ENCODE measurements at regions not wholly inside any gene's neighbourhood (a gene's known extent, or its start where the extent isn't known, plus 50 kb on each side); places are given as distances from the start of the nearest gene placed in this dataset.
A peak's percentile ranks its signal among the peaks of the same experiment; 100 is the strongest.
"Not testable (repeated sequence)": the region's sequence is repeated elsewhere in the genome, so short reads cannot be mapped to it uniquely, and the experiment has no call there.

DNA sequence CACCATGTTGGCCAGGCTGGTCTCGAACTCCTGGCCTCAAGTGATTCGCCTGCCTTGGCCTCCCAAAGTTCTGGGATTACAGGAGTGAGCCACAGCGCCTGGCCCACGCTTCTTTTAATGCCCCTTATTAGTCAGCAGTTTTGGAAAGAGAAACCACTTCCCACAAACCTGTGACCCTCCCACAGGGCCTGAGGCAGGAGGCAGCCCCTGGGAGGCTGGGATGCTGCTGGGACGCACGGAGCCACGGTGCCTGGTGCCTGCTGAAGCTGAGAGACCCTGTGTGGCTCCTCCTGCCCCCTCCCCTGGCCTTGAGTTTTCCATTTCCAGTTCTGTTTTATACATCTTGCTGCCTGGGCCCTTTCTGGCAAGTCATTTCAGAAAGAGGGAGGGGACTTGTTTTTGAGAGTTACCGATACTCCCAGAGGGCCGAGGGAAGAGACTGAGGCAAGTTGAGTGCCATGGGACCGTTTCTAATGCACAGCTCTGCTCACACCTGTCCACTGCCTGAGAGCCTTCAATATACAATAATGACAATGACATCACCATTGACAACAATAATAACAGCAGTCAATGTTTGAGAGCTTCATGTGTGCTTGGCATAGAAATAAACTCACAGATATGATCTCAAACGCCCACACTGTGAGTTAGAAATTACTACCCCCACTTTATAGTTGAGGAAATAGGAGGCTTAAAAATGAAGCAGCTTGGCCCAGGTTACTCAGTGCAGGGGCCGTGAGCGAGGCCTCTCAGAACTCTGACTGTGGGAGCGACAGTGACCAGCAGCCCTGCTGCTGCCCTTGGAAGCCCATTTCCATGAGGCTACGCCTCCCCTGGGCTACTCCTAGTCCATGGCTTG is 78.1 kb upstream of the YWHAQ start:
- no peak for DNase-seq

DNA sequence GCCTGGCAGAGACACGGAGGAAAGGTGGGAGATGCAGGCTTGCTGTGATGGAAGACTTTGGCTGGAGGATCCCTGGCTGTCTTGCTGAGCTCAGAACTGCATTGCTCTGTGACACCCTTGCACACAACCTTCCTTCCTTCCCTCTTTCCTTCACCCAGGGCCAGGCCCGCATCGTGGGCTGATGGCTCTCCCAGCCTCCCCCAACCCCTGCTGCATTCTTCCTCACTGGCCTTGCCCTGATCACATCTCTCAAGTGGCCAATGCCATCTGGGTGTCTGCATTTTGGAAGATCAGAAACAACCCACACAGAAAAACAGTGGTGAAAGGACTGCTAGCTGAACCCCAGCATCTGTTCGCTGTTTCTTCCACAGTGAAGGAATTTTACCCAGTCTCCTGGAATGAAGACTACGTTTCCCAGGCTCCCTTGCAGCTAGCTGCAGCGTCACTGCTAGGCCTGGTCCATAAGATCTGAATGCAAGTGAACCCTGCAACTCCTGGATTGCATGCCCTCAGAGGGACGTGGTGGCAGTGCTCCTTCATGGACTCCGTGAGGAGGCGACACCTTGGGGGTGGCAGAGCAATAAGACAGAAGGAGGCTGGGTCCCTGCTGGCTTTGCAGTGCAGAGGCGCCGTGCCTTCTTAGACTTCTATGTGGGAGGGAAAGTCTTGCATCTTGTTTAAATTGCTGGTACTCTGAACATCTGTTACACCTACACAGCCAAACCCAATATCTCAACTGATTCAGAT is 78.9 kb upstream of the YWHAQ start:
- no peak for DNase-seq

DNA sequence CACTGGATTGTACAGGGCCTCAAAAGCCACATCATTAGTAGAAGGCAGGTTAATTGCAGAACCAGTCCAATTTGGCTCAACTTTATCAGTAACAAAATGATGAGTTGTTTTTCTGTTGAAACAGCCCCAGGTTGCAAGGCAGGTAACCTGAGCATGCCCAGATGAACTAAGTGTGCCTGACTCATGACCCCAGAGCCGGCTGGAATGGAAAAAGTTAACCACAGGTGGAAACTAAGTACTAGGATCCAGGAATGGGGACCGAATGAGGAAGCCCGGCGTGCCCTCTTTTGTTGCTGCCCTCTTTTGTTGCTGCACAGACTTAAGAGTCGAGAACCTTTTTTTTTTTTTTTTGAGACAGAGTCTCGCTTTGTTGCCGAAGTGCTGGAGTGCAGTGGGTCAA is 79.5 kb upstream of the YWHAQ start:
- no peak for DNase-seq

DNA sequence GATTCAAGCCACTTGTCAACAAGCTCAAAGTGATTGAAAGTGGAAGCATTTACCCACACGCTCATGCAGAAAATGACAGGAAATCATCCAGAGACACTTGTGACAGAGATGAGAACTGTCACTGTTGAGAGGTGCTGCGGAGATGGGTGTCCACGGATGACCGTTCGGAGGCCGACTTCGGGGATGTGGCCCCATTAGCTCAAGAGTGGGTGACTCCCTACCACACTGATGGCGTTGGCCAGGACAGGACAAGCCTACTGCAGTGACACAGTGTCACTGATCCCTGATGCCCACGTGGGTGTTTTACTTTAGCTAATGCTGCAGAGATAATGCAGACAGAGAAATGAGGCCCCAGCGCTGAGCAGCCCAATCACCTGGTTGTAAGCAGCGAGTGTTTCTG is 81.5 kb upstream of the YWHAQ start:
- no peak for DNase-seq

DNA sequence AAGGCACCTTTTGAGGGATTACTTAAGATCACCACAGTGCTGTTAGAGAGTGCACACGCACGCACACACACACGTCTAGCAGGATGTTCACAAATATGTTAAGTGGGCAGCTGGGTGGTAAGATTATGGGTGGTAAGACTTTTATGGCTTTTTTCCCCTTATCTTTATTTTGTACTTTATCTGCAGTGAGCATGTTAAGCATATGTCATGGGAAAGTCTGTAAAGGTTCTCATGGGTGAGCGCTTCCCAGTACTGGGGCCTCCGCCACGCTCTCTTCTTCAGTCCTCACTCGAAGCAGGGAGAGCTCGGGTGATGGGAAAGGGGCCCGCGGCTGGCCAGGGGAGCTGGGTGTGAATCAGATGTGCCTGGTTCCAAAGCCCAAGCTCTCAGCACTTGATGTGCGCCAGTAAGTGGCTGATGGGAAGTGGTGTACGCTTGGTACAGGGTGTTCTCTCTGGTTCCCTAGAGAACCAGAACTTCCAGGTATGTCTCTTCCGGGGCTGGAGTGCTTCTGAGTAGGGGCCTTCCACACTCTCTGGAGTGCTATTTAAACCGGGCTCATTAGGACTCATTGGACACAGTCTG is 83.9 kb upstream of the YWHAQ start:
- no peak for DNase-seq

DNA sequence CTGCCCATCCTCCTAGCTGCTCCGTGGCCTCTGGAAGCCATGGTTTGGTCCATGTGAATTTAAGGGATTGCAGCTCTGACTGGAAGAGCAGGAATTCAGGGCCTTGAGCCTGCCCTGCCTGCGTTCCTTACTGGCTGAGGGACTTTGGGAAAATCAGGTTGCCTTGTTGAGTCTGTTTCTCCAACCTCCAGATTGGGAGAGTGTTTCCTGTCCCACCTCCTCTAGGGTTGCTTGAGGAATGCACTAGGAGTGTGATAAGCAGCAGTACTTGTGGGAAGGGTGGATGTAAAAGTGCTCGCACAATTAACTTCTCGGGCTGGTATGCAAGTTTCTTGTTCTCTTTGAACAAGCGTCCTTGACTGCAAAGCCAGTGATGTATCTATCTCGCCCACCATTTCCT is 84.4 kb upstream of the YWHAQ start:
- DNase-seq, result no peak

DNA sequence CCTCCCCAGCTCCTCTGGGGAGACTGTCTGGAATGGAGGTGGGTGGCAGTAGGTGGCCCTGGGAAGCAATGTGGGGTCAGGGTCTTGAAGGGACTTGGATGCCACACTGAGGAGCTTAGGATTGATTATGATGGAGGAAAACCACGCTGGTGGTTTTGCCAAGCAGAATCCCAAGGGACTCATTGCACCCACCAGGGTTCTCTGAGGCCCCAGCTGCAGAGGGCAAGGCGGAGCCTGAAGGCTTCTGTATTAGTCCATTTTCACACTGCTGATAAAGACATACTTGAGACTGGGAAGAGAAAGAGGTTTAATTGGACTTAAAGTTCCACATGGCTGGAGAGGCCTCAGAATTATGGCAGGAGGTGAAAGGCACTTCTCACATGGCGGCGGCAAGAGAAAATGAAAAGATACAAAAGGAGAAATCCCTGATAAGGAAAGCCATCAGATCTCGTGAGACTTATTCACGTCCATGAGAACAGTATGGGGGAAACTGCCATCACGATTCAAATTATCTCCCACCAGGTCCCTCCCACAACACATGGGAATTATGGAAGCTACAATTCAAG is 87.2 kb upstream of the YWHAQ start:
- DNase-seq, result no peak

DNA sequence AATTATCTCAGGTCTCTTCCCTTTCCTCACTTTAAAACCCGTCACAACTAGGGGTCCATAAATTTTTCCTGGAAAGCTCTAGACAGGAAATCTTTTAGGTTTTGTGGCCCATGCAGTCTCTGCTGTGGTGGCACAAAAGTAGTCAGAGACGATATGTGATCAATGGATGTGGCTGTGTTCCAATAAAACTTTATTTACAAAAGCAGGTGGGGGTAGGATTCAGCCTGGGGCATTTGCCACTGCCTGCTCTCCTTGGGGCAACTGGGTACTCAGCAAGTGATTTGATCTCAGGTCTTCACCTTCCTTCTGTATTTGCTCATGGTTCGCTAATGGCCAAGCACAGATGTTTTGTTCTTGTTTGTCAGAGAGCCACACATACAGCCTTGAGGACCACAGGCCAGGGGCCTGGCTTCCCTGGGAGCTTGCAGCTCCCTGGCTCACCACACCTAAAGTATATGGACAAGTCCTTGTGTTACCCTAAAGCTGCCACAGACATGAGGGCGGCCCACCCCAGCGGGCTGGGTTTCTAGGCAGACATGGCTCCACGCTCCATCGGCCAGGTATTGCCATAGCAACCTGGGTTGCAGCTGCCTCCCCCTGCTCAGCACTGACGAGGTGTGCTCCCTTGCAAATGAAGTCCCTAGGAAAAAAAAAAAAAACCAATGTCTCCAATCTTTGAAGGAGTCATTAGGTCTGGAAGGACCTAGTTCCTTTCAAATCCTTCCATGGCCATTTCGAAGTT is 89.7 kb upstream of the YWHAQ start:
- peak; percentile 28 for DNase-seq

DNA sequence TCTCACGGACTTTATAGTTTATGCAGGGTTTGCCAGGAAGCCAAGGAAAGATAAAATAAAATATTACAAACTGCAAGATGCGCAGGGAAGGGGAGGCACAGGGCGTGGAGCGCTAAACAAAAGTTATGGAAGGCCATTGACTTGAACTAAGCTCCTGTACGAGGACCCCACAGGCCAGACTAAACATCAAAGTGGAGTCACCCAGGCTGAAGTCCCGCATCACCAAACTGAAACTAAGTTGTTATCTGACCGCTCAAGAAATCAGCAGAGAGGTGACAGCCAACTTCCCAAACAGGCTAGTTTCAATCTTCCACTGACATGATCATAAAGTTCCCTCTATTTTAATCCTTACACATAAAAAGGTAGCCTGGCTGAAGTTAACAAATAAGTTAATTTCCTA is 90.5 kb upstream of the YWHAQ start:
- no peak for DNase-seq

DNA sequence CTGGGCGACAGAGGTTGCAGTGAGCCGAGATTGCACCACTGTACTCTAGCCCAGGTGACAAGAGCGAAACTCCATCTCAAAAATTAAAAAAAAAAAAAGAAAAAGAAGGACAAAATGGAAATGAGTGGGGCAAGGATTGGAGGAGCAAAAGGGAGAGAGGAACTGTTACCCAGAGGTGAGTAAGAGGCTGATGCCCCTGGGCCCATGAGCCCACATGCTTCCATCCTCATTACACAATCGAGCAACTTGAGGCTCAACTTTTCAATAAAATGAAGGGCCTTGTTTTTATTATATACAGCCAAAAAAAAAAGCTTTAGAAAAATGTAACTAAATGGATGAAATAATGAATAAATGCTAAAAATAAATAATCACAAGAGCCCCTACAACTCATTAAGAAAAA is 91.7 kb upstream of the YWHAQ start:
- DNase-seq, result no peak

DNA sequence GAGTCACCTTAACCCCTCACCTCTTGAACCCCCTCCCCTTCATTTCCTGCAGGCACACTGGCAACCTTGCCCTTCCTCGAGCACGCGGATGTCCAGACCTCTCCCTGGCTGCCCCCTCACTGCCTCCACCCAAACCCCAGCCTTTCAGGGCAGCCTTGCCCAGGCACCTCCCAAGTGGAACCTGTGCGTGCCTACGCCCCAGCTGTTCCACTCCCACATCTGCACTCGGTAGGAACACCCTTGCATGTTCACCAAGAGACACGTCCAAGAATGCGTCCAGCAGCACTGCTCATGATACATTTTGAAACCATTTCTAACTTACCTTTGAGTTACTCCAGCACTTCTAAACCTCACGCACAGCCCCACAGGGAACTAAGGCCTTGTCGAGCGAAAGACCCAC is 93.8 kb upstream of the YWHAQ start:
- no peak for DNase-seq

DNA sequence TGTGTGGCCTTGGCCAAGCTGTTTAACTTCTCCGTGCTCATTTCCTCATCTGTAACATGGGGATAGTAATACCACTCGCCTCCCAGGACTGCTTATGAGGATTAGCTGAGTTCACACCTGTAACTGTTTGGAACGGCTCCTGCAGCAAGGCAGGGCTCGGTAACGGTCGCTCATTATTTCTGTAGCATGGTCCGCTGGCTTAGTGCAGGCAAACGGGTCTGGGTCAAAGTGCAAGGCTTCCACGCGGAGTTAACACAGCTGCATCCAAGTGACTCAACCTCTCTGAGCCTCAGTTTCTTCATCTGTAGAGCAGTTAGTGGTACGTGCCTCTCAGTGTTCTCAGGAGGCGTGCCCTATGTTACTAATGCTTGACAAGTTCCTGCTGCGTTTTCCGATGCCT is 94.3 kb upstream of the YWHAQ start:
- no peak for DNase-seq

DNA sequence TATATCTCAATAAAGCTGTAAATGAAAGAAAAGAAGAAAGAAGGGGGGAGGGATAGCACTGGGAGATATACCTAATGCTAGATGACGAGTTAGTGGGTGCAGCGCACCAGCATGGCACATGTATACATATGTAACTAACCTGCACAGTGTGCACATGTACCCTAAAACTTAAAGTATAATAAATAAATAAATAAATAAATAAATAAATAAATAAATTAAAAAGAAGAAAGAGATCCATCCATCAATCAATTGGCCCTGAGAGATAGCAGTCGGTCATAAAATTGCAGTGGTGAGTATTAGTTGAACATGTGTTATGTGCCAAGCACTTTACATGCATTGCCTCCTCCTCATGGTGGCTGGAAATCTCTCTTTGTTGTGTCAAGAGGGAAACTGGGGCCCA is 95.2 kb upstream of the YWHAQ start:
- DNase-seq, result not testable (repeated sequence)

DNA sequence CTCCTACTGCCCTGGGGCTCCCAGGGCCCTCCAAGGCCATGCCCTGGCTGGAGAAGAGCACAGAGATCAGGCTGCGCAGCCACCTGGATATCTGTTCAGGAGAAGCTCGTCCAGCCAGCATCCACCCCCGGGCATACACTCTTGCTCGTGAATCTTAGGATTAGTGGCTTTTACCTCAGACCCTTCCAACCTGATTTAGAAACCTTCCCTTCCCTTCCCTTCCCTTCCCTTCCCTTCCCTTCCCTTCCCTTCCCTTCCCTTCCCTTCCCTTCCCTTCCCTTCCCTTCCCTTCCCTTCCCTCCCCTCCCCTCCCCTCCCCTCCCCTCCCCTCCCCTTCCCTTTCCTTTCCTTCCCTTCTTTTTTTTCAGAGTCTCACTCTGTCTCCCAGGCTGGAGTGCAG is 99.7 kb upstream of the YWHAQ start:
- not testable (repeated sequence) for DNase-seq

DNA sequence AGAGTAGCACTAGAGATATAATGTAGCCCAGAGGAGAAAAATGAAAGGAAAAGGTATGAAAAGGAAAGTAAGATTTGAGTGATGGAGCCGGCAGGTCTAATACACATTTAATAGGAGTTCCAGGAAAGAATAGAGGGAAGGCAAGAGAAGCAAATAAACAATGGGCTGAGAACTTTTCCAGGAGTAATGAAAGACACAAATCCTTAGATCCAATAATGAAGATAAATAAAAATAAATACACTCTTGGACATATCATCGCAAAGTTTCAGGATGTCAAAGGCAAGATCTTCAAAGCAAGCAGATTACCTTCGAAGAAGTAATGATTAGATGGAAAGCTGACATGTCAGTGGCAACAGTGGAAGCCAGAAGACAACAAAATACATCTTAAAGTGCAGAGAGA is 102.0 kb upstream of the YWHAQ start:
- DNase-seq, result no peak

DNA sequence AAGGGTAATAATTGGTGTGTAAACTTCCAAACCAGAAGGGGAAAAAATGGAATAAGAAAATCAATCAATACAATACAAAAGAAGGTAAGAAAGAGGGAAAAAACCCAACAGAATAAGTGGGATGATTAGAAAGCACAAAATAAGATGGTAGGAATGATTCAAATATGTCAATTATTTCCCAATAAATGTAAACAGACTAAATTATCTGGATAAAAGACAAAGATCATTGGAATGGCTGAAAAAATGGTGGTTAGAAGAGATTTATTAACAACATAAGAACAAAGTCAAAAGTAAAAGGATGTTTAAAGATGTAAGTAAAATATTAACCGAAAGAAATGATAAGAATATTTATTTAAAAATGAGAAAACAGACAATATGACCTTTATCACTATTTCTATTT is 103.5 kb upstream of the YWHAQ start:
- DNase-seq, result no peak

DNA sequence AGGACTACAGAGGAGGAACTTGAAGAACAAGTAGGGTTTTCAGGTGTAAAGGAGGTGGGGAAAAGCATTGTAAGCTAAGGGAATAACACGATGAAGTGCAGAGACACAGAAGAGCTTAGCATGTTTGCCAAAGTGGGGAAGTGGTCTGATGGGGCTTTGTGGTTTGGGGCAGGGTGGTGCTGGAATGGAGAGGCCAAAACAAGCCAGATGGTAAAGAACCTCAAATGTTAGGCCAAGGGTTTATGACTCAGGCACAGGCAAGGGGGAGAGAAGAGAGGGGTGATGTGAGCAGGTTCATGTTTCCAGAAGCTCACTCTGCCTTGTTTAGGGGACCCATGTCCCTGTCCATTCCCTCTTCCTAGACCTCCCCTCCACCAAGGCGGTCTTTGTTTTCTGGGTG is 104.5 kb upstream of the YWHAQ start:
- DNase-seq, result no peak

DNA sequence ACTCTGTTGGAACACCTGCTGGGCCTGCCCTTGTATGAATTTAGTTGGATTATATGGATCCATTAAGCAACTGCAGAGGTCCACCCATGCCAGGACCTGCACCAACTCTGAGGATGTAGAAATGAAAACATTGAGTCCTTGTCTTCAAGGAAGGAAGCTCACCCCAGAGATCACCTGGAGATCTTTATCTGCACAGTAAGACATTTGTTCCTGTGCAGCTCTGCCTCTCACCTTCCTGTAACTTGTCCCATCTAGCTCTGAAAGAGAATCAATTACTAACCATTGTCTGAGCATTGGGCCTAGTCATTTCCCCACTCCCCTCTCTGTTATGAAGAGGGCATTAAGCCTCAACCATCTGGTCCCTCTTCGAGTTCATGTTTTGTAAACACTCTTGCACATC is 105.2 kb upstream of the YWHAQ start:
- DNase-seq, result no peak

DNA sequence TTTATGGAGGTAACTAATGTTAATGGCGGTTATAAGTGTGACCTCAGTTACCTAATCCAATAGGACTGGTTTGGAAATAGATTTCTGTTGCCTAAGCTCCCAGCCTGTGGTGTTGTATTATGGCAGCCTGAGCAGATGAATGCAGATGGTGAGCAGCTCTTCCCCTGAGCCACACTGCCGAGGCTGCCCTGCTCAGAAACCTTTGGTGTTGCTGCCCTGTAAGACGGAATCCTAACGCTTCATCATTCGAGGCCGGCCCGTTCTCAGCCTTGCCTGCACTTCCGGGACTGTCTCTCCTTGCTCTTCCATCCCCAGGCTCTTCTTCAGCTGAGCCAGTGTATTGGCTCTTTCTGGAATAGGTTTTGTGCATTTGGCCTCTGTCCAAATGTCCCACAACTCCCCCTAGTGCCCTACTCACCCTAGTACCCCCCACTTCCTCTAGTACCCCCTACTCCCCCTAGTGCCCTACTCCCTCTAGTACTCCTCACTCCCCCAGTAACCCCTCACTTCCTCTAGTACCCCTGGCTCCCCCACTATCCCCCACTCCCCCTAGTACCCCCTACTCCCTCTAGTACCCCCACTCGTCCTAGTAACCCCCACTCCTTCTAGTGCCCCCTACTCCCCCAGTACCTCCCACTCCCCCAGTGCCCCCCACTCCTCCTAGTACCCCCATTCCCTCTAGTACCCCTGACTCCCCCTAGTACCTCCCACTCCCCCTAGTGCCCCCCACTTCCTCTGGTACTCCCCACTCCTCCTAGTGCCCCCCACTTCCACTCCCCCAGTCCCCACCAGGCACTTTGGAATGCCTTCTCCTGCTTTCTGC is 106.0 kb upstream of the TAF1B start:
- DNase-seq, result no peak

DNA sequence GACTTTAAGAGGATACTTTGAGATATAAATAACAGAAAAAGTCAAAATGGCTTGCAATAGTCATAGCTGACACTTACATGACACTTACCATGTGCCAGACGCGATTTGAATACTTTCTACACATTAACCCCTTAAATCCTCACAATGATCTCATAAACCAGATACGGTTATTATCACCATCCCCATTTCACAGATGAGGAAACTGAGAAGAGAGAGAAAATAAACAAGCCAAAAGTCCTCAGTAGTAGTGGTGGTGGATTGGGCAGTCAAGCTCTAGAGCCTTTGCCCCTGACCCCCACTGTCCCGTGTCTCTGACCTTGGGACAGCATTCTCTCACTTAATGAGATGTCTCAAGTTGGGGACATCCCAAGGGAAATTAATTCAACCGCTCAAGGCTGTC is 105.2 kb upstream of the TAF1B start:
- DNase-seq, result no peak

DNA sequence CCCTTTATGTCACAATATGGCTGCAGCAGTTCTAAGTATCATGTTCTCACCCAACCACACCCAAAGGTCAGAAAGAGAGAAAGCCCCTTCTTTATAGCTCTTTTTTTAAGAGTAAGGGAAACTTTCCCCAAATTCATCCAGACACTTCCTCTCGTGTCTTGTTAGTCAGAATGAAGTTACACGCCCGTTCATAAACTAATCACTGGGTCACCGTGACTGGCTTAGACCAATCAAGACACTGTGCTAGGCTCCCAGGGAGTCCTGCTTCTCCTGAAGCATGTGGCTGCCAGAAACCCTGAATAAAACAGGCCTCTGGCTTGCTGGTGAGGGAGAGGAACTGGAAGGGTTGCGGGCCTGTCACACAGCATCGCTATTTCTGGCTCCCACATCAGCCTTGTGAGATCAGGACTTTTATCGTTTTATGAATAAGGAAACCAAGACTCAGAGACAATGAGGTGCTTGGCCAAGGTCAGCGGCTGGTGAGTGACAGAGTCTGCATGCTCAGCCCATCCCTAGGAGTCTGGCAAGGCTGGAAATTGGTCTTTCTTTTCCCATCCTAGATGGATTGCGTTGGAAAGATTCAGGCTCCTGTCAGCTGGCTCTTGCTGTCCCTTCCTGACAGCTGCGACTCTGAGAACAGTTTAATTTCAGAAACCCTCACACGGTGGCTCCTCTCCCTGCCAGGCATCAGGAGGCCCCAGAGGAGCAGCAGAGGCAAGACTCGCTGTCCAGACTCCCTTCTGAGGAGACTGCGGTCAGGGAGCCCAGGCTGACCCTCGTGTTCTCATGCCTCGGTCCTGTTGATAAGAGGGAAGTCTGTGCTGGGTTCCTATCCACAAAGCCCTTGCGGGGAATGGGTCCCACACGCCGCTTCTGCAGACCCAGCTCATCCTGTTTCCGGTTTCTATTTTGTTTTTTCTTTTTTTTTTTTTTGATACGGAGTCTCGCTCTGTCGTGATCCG is 104.5 kb upstream of the TAF1B start:
- DNase-seq, result no peak

All from kidney glomerular epithelial cell (primary cell).